ENCODE measurements at regions not wholly inside any gene's neighbourhood (a gene's known extent, or its start where the extent isn't known, plus 50 kb on each side); places are given as distances from the start of the nearest gene placed in this dataset.

Small RNA genes in the stretch of these regions (microRNA-seq; reads per million reads assigned to microRNA genes)
- 642 reads per million, percentile 78 among the genes with 10 or more reads in this experiment for gene MIR125B2
- 182,529 reads per million, percentile 100 among the genes with 10 or more reads in this experiment for gene MIR99A
- 5,135 reads per million, percentile 92 among the genes with 10 or more reads in this experiment for gene MIRLET7C
